ENCODE measurements at regions not wholly inside any gene's neighbourhood (a gene's known extent, or its start where the extent isn't known, plus 50 kb on each side); places are given as distances from the start of the nearest gene placed in this dataset.

GRCh38 chr3:117998071-117998470 is 1036.6 kb downstream of the IGSF11 start:
- H3K4me3 ChIP-seq (ENCODE audit: low read depth, poor library complexity, severe bottlenecking), result no peak overlapping the region
- 53 to 56% methylated on average over 4 of the region's 4 CpGs for WGBS, 2 donors
- no peak for DNase-seq (ENCODE audit: low spot score in 2 of 2)
- TF ChIP-seq CTCF (IDR thresholded peaks at IDR 0.05) (no peak), POLR2A (IDR thresholded peaks at IDR 0.05) (no peak)
- intact Hi-C loops (cut with DNase I; ENCODE audit: low total_unique reads), result no loop called here

GRCh38 chr3:118000219-118000618 is 1034.4 kb downstream of the IGSF11 start:
- no peak for TF ChIP-seq POLR2A (IDR thresholded peaks at IDR 0.05)
- TF ChIP-seq CTCF (IDR thresholded peaks at IDR 0.05), result no peak
- no peak overlapping the region for H3K4me3 ChIP-seq (ENCODE audit: low read depth, poor library complexity, severe bottlenecking)
- DNase-seq (ENCODE audit: low spot score in 2 of 2), result no peak
- WGBS, 2 donors, result 75 to 79% methylated on average over 2 of the region's 2 CpGs
- intact Hi-C loops (cut with DNase I; ENCODE audit: low total_unique reads), result no loop called here

- intact Hi-C loops (cut with DNase I; ENCODE audit: low total_unique reads), result no loop called here
- TF ChIP-seq POLR2A (IDR thresholded peaks at IDR 0.05) (no peak), CTCF (IDR thresholded peaks at IDR 0.05) (no peak)
- 15% methylated on average over 2 of the region's 2 CpGs for WGBS, 2 donors
- H3K4me3 ChIP-seq (ENCODE audit: low read depth, poor library complexity, severe bottlenecking), result no peak overlapping the region
- DNase-seq (ENCODE audit: low spot score in 2 of 2), result no peak
These were observed 1033.3 kb downstream of the IGSF11 start for GRCh38 chr3:118001380-118001779.

- no peak for DNase-seq (ENCODE audit: low spot score in 2 of 2)
- H3K4me3 ChIP-seq (ENCODE audit: low read depth, poor library complexity, severe bottlenecking), result no peak overlapping the region
- WGBS, 2 donors, result 59 to 62% methylated on average over 3 of the region's 3 CpGs
- intact Hi-C loops (cut with DNase I; ENCODE audit: low total_unique reads), result no loop called here
- TF ChIP-seq POLR2A (IDR thresholded peaks at IDR 0.05) (no peak), CTCF (IDR thresholded peaks at IDR 0.05) (no peak)
These were observed 1022.7 kb downstream of the IGSF11 start for GRCh38 chr3:118011910-118012309.

GRCh38 chr3:118029049-118029448 is 1005.6 kb downstream of the IGSF11 start:
- no peak for TF ChIP-seq CTCF (IDR thresholded peaks at IDR 0.05)
- TF ChIP-seq POLR2A (IDR thresholded peaks at IDR 0.05), result no peak
- 47 to 56% methylated on average over 2 of the region's 2 CpGs for WGBS, 2 donors

GRCh38 chr3:118036215-118036614 is 998.4 kb downstream of the IGSF11 start:
- DNase-seq (ENCODE audit: low spot score in 2 of 2), result no peak
- no peak overlapping the region for H3K4me3 ChIP-seq (ENCODE audit: low read depth, poor library complexity, severe bottlenecking)
- TF ChIP-seq POLR2A (IDR thresholded peaks at IDR 0.05) (no peak), CTCF (IDR thresholded peaks at IDR 0.05) (no peak)
- intact Hi-C loops (cut with DNase I; ENCODE audit: low total_unique reads), result no loop called here
- WGBS, 2 donors, result 35 to 37% methylated on average over 1 of the region's 1 CpG

More at GRCh38 chr3:118029049-118029448, 1005.6 kb downstream of the IGSF11 start:
- no peak for DNase-seq (ENCODE audit: low spot score in 2 of 2)
- no peak overlapping the region for H3K4me3 ChIP-seq (ENCODE audit: low read depth, poor library complexity, severe bottlenecking)
- intact Hi-C loops (cut with DNase I; ENCODE audit: low total_unique reads), result no loop called here

Measured in lower leg skin (tissue), 4 donors.